OCI-LY1 (cell line): ENCODE measurements at regions not wholly inside any gene's neighbourhood (a gene's known extent, or its start where the extent isn't known, plus 50 kb on each side); places are given as distances from the start of the nearest gene placed in this dataset.

Experiments
- CTCF ChIP-seq: fragments of 200-600 bp; sonication (generic), shearing (Covaris generic); IDR thresholded peaks from 2 replicates; pipeline ENCODE4 v1.5.1; 2017; ENCODE audit warnings: mild to moderate bottlenecking, antibody characterized with exemption, low read length, moderate library complexity, mixed read lengths
- EZH2 ChIP-seq: fragments of 200-600 bp; sonication (generic), shearing (Covaris generic); IDR thresholded peaks from 2 replicates; pipeline ENCODE4 v1.8.0; 2017; ENCODE audit warnings: borderline replicate concordance, mixed run types, mild to moderate bottlenecking, antibody characterized with exemption, low read length, moderate library complexity, mixed read lengths

GRCh38 chr14:34044666-34045306, 93.9 kb upstream of the EGLN3 start:
- TF ChIP-seq CTCF (no peak), EZH2 (no peak)
